ENCODE measurements at regions not wholly inside any gene's neighbourhood (a gene's known extent, or its start where the extent isn't known, plus 50 kb on each side); places are given as distances from the start of the nearest gene placed in this dataset.
"Not testable (repeated sequence)": the region's sequence is repeated elsewhere in the genome, so short reads cannot be mapped to it uniquely, and the experiment has no call there.

- TF ChIP-seq, protein P1, sequence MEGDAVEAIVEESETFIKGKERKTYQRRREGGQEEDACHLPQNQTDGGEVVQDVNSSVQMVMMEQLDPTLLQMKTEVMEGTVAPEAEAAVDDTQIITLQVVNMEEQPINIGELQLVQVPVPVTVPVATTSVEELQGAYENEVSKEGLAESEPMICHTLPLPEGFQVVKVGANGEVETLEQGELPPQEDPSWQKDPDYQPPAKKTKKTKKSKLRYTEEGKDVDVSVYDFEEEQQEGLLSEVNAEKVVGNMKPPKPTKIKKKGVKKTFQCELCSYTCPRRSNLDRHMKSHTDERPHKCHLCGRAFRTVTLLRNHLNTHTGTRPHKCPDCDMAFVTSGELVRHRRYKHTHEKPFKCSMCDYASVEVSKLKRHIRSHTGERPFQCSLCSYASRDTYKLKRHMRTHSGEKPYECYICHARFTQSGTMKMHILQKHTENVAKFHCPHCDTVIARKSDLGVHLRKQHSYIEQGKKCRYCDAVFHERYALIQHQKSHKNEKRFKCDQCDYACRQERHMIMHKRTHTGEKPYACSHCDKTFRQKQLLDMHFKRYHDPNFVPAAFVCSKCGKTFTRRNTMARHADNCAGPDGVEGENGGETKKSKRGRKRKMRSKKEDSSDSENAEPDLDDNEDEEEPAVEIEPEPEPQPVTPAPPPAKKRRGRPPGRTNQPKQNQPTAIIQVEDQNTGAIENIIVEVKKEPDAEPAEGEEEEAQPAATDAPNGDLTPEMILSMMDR (IDR thresholded peaks at IDR 0.05; ENCODE audit: control insufficient read depth, extremely low read depth, insufficient read depth) = no peak
- no peak overlapping the region for H3K4me3 ChIP-seq (ENCODE audit: low read depth, low read length)
- no peak for DNase-seq (ENCODE audit: low read depth)
Observed at GRCh38 chr14:104307627-104308401, 169.4 kb downstream of the KIF26A start.

DNA sequence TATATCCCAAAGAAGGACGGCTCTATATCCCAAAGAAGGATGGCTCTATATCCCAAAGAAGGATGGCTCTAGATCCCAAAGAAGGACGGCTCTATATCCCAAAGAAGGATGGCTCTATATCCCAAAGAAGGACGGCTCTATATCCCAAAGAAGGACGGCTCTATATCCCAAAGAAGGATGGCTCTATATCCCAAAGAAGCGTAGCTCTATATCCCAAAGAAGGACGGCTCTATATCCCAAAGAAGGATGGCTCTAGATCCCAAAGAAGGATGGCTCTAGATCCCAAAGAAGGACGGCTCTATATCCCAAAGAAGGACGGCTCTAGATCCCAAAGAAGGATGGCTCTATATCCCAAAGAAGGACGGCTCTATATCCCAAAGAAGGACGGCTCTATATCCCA, 170.1 kb downstream of the KIF26A start:
- not testable (repeated sequence) for DNase-seq (ENCODE audit: low read depth); H3K4me3 ChIP-seq (ENCODE audit: low read depth, low read length)

- no peak for DNase-seq (ENCODE audit: low read depth)
- H3K4me3 ChIP-seq (ENCODE audit: low read depth, low read length) = no peak overlapping the region
- TF ChIP-seq, protein P1 (IDR thresholded peaks at IDR 0.05; ENCODE audit: control insufficient read depth, extremely low read depth, insufficient read depth) = no peak
Observed at GRCh38 chr14:104309657-104310369, 171.4 kb downstream of the KIF26A start.

DNA sequence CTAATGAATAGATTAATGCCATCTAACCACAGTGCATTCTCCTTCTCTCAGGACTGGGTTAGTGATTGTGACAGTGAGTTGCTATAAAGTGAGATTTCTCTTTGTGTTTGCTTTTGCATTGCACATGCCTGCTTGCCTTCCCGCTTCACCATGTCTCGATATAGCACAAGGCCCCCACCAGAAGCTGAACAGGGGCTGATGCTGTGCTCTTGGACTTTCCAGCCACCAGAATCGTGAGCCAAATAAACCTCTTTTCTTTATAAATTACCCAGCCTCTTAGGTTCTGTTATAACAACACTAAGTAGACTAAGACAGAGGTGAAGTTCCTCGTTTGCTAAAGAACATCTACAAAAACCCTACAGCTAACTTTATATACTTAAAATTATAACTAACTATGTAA, 173.0 kb downstream of the KIF26A start:
- no peak for DNase-seq (ENCODE audit: low read depth)
- TF ChIP-seq, protein P1 (IDR thresholded peaks at IDR 0.05; ENCODE audit: control insufficient read depth, extremely low read depth, insufficient read depth) = no peak
- H3K4me3 ChIP-seq (ENCODE audit: low read depth, low read length) = no peak overlapping the region

- DNase-seq (ENCODE audit: low read depth) = no peak
- TF ChIP-seq, protein P1 (IDR thresholded peaks at IDR 0.05; ENCODE audit: control insufficient read depth, extremely low read depth, insufficient read depth) = no peak
- H3K4me3 ChIP-seq (ENCODE audit: low read depth, low read length) = no peak overlapping the region
Observed at GRCh38 chr14:104313674-104314073, 175.3 kb downstream of the KIF26A start.

DNA sequence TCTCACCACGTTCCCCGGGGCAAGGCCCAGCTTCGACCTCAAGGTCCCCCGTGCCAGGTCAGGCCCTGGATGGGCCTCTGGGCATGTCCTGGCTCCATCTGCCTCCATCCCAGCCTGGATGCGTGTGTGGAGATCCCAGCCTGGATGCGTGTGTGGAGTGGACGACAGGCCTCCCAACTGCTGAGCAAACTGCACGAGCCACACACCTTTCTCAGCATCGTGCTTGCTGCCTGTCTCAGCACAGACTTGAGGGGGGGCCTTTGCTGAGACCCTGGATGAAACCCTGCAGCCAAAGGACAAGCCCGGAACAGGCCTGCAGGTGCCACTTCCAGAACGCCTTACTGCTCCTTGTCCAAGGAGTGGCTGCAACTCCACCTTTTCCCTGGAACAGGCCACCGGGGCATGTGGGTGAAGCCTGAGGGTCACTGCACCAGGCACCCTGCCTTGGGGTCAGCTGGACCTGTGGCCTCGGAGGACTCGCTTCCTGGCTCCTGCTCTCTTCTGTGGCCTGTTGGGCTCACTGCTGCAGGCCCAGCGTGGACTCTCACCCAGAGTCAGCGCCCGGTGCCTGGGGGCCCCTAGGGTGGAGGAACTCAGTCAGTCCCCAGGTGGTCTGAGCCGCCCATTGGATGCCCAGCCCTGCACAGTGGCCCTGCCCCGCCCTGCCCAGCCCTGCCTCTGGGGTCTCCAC, 176.0 kb downstream of the KIF26A start:
- no peak overlapping the region for H3K4me3 ChIP-seq (ENCODE audit: low read depth, low read length)
- no peak for DNase-seq (ENCODE audit: low read depth)
- TF ChIP-seq, protein P1 (IDR thresholded peaks at IDR 0.05; ENCODE audit: control insufficient read depth, extremely low read depth, insufficient read depth) = no peak

DNA sequence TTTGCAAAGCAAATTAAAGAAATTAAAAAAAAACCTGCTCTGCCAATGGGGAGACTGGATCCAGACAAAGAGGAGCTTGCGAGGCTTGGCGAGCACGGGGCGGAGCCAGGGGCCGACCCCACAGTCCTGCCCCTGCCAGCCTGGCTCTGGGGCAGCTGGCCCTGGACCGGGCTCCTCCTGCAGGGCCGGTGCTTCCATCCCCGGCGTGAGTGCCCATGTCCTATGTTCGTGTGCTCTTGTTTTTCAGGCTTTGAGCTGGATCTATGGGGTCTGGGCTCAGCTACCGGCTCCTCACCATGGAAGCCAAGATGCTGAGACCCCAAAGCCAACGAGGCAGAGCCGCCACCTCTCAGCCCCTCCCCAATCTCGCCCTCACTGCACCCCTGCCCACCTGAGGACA, 176.8 kb downstream of the KIF26A start:
- H3K4me3 ChIP-seq (ENCODE audit: low read depth, low read length) = no peak overlapping the region
- no peak for DNase-seq (ENCODE audit: low read depth)
- TF ChIP-seq, protein P1 (IDR thresholded peaks at IDR 0.05; ENCODE audit: control insufficient read depth, extremely low read depth, insufficient read depth) = no peak

Data from LNCaP clone FGC (cell line).